GM18520 (cell line): ENCODE measurements at regions not wholly inside any gene's neighbourhood (a gene's known extent, or its start where the extent isn't known, plus 50 kb on each side); places are given as distances from the start of the nearest gene placed in this dataset.

Source experiments
- ATAC-seq: cut with Tn5 transposase; IDR thresholded peaks from one replicate; pipeline ENCODE4 v1.9.1; 2021; ENCODE audit not compliant: unreplicated experiment

DNA sequence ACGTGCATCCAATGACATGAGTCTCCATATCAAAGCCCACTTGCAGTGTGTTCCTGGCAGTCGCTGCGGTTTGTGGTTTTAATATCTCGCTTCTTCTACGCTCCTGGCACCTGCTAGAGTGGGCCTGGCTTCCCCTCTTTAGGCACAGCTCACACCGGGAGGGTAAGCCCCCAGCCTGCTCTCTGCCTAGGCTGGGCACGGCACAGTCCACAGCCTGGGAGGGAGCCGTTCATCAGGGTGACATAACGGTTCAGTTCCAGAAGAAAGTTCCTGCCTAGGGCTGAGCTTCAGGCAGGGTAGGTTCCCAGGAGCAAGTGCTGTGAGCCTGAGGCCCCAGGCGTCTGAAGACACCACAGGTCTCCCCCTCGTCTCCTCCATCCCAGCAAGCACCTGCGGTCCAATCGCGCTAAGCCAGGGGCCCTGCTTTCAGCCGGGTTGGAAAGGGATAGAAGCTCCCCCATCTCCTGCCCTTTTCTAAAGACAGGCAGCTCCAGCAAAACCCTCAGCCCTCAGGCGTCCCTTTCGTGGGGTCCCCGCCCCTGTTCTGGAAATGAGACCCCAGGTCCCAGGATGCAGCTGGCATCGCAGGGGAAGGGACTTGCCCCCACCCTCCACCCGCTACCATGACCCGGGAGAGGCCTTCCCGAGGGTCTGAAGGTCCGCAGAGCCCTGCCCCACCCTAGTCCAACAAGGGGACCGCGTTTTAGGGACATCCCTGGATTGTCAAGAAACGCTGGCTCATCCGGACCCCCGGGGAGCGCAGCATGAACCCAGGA, 121.6 kb upstream of the ZNF507 start:
- no peak for ATAC-seq

GRCh38 chr19:32224371-32225244, 120.8 kb upstream of the ZNF507 start:
- no peak for ATAC-seq

GRCh38 chr19:32227561-32228165, 117.7 kb upstream of the ZNF507 start:
- ATAC-seq = no peak

- no peak for ATAC-seq
These were observed 115.0 kb upstream of the ZNF507 start for GRCh38 chr19:32230441-32230840.

GRCh38 chr19:32231020-32231419, 114.4 kb upstream of the ZNF507 start:
- ATAC-seq = no peak

GRCh38 chr19:32231691-32232090, 113.7 kb upstream of the ZNF507 start:
- no peak for ATAC-seq

DNA sequence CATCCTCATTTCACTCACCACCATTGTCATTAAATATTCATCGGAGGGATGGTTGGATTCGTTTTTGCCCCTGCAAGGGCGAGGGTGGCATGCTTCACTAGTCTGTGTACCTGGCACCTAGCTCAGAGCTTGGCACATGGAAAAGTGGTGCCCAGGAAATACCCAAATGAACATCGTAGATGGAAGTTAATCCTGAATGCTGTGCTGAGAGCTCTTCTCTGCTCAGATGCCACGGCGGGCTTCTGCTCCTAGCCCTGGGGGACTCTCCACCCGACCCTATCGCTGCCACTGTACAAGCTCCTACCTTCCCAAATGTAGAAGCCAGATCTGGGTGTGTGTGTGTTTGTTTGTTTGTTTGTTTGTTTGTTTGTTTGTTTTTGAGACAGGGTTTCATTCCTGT, 113.0 kb upstream of the ZNF507 start:
- ATAC-seq = no peak

DNA sequence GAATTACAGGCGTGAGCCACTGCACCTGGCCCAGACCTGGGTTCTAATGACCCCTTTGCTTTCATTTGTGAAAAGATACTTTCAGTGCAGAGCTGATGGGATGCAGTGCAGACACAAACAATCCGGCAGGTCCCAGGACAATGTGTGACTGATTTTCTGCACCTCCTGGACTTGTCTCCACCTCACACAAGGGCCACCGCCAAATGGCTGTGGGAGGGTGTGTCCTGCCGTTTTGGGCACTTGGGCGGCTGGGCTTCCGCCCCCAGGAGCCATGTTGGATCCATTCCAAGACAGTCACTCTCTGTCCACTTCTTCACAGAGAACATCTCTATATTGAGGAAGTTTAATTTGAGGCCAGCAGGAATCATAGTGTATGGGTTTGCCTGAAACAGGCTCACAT, 112.3 kb upstream of the ZNF507 start:
- no peak for ATAC-seq

- no peak for ATAC-seq
These were observed 111.5 kb upstream of the ZNF507 start for GRCh38 chr19:32233885-32234284.

GRCh38 chr19:32234663-32235217, 110.7 kb upstream of the ZNF507 start:
- no peak for ATAC-seq

GRCh38 chr19:32238076-32238475, 107.3 kb upstream of the ZNF507 start:
- ATAC-seq = peak; percentile 40

GRCh38 chr19:32240316-32240715, 105.1 kb upstream of the ZNF507 start:
- no peak for ATAC-seq

GRCh38 chr19:32241306-32241705, 104.1 kb upstream of the ZNF507 start:
- ATAC-seq = no peak

GRCh38 chr19:32241932-32242710, 103.3 kb upstream of the ZNF507 start:
- no peak for ATAC-seq

- no peak for ATAC-seq
These were observed 99.4 kb upstream of the ZNF507 start for GRCh38 chr19:32246006-32246405.

DNA sequence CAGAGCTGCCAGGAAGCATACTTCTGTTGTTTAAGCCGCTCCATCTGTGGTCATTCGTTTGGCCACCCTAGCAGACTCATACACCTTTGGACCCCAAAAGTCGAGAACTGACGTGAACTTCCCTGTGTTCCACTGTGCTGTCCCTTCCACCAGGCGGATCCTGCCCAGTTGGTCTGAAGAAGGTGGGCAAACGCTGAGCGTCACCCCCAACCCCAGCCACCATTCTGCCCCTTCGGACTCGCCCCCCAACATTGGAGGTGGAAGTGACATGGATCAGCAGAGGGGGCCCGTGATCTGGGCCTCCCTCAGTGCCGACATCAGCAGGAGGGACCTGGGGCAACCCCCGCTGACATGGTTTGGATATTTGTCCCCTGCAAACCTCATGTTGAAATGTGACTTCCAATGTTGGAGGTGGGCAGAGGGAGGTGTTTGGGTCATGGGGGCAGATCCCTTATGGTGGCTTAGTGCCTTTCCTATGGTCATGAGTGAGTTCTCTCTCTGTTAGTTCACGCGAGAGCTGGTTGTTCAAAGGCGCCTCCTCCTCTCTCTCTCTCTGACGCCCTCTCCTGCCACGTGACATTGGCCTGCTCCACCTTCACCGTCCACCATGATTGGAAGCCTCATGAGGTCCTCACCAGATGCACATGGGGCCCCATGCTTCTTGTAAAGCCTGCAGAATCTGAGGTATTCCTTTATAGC, 93.6 kb upstream of the ZNF507 start:
- ATAC-seq = no peak

DNA sequence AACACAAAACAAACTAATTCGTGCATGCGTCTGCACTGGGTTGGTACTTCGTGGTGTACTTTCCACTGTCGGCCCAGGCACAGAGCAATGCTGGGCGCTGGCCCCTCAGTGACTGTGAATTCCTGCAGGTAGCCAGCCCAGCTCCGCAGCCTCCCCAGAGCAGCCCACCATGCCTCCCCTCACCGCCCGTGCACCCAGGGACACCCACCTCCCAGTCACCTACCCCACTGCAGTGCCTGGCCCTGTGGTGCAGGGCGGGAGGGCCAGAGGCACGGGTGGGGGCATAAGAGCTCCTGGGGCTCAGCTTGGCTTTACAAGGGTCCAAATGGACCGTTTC, 93.1 kb upstream of the ZNF507 start:
- no peak for ATAC-seq

GRCh38 chr19:32253683-32254508, 91.5 kb upstream of the ZNF507 start:
- ATAC-seq = no peak

DNA sequence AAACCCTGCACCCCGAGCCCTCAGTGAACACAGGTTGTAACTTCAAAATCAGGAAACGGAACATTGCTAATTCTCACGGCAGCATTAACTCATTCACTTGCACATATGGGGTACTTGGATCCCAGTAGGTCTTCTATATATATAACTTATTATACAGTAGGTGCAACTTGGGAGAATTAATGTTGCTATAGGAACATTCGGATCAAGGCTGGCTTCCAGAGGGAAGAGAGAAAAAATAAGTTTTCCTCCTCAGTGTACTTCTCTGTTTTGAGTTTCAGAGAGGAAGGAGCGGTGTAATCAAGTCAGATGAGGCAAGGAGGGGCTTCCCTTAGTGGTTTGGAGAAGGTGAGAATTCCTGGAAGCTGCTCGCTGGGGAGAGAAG, 90.9 kb upstream of the ZNF507 start:
- ATAC-seq = no peak
